ENCODE measurements at regions not wholly inside any gene's neighbourhood (a gene's known extent, or its start where the extent isn't known, plus 50 kb on each side); places are given as distances from the start of the nearest gene placed in this dataset.

GRCh38 chr19:31118986-31119385 is 230.2 kb downstream of the TSHZ3 start:
- Histone ChIP-seq H4K20me1 (ENCODE audit: low read depth) (no peaks in the 10 kb centered on the region), H3K4me2 (no peak overlapping the region), H3K4me3 (no peak overlapping the region), H2AFZ (replicated peaks) (peak overlapping the region; percentile 82), H3K36me3 (no peaks in the 10 kb centered on the region), H3F3A (ENCODE audit: low read depth) (no peaks in the 10 kb centered on the region), H3K9ac (no peak overlapping the region), H3K4me1 (no peaks in the 10 kb centered on the region), H3K79me2 (ENCODE audit: low read depth) (no peaks in the 10 kb centered on the region), H3K27me3 (no peaks in the 10 kb centered on the region), H3K9me3 (ENCODE audit: low read depth) (no peaks in the 10 kb centered on the region), H3K27ac (no peak overlapping the region)
- Mint-ChIP-seq H3K27me3 (ENCODE audit: insufficient read depth, low read depth) (peaks cover 8% of the 10 kb centered on the region), H3K4me3 (no peak overlapping the region), H3K4me1 (peaks cover 6% of the 10 kb centered on the region), H3K36me3 (no peaks in the 10 kb centered on the region), H3K27ac (no peak overlapping the region), H3K9me3 (peaks cover 2% of the 10 kb centered on the region)
- TF ChIP-seq CTCF (IDR thresholded peaks at IDR 0.05) = no peak
- no peak for TF ChIP-seq EZH2phosphoT487 (IDR thresholded peaks at IDR 0.05)
- DNase-seq (ENCODE audit: low spot score) = no peak

GRCh38 chr19:31118287-31118955 is 230.8 kb downstream of the TSHZ3 start:
- peaks cover 2% of the 10 kb centered on the region for H3K9me3 Mint-ChIP-seq
- no peak overlapping the region for H3K4me3 Mint-ChIP-seq
- peaks cover 8% of the 10 kb centered on the region for H3K27me3 Mint-ChIP-seq (ENCODE audit: insufficient read depth, low read depth)
- Histone ChIP-seq H3K9me3 (ENCODE audit: low read depth) (no peaks in the 10 kb centered on the region), H3K27ac (no peak overlapping the region), H2AFZ (replicated peaks) (peak overlapping the region; percentile 17), H3K4me2 (no peak overlapping the region), H3K27me3 (no peaks in the 10 kb centered on the region), H3K36me3 (no peaks in the 10 kb centered on the region), H4K20me1 (ENCODE audit: low read depth) (no peaks in the 10 kb centered on the region), H3F3A (ENCODE audit: low read depth) (no peaks in the 10 kb centered on the region), H3K9ac (no peak overlapping the region), H3K4me1 (no peaks in the 10 kb centered on the region), H3K79me2 (ENCODE audit: low read depth) (no peaks in the 10 kb centered on the region), H3K4me3 (no peak overlapping the region)
- peak; percentile 6 for DNase-seq (ENCODE audit: low spot score)
- TF ChIP-seq EZH2 (IDR thresholded peaks at IDR 0.05) (no peak), CTCF (IDR thresholded peaks at IDR 0.05) (no peak), EZH2phosphoT487 (IDR thresholded peaks at IDR 0.05) (no peak)
- no peaks in the 10 kb centered on the region for H3K36me3 Mint-ChIP-seq
- H3K4me1 Mint-ChIP-seq = peaks cover 6% of the 10 kb centered on the region
- peak overlapping the region; percentile 47 for H3K27ac Mint-ChIP-seq

GRCh38 chr19:31114585-31114984 is 234.7 kb downstream of the TSHZ3 start:
- Histone ChIP-seq H3K4me2 (no peak overlapping the region), H4K20me1 (ENCODE audit: low read depth) (no peaks in the 10 kb centered on the region), H3F3A (ENCODE audit: low read depth) (no peaks in the 10 kb centered on the region), H3K36me3 (no peaks in the 10 kb centered on the region), H2AFZ (replicated peaks) (no peak overlapping the region), H3K79me2 (ENCODE audit: low read depth) (no peaks in the 10 kb centered on the region), H3K27me3 (no peaks in the 10 kb centered on the region), H3K4me1 (no peaks in the 10 kb centered on the region), H3K9me3 (ENCODE audit: low read depth) (no peaks in the 10 kb centered on the region), H3K27ac (no peak overlapping the region), H3K9ac (no peak overlapping the region), H3K4me3 (no peak overlapping the region)
- H3K4me3 Mint-ChIP-seq = no peak overlapping the region
- H3K4me1 Mint-ChIP-seq = peaks cover 6% of the 10 kb centered on the region
- TF ChIP-seq CTCF (IDR thresholded peaks at IDR 0.05) (no peak), EZH2phosphoT487 (IDR thresholded peaks at IDR 0.05) (no peak)
- H3K27ac Mint-ChIP-seq = no peak overlapping the region
- peaks cover 2% of the 10 kb centered on the region for H3K9me3 Mint-ChIP-seq
- no peaks in the 10 kb centered on the region for H3K36me3 Mint-ChIP-seq
- no peak for DNase-seq (ENCODE audit: low spot score)
- peaks cover 9% of the 10 kb centered on the region for H3K27me3 Mint-ChIP-seq (ENCODE audit: insufficient read depth, low read depth)

All from neural progenitor cell (in vitro differentiated cells).